ENCODE measurements at regions not wholly inside any gene's neighbourhood (a gene's known extent, or its start where the extent isn't known, plus 50 kb on each side); places are given as distances from the start of the nearest gene placed in this dataset.

DNA sequence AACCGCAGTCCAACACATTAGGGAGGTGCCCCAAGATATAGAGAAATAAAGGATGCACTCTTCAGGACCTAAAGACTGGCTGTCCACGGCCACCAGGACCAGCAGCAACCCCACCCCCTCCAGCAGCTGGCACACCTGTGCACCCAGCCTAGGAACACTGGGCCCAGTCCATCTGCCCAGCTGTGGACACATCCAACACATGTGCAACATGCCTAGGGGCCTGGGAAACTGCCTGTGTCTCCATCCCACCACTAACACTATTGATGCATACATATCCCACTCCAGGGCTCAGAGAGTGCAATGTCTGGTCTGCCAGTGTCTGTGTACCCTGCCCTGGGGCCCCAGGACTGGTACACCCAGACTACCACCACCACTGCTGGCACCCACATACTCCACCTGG is 1781.3 kb downstream of the MAT2B start:
- no peak overlapping the region for H2AK5ac ChIP-seq (ENCODE audit: low read length, severe bottlenecking)
- H3K14ac ChIP-seq (ENCODE audit: low read length in 2 of 2), result no peak overlapping the region
- H3K27ac ChIP-seq (ENCODE audit: low read length, poor library complexity, severe bottlenecking), result no peak overlapping the region
- no peak overlapping the region for H3K4me3 ChIP-seq (ENCODE audit: insufficient read depth in 1 of 2, low read depth in 1 of 2, low read length in 2 of 2)
- H3K23ac ChIP-seq (ENCODE audit: low read length in 2 of 2), result no peak overlapping the region
- H4K8ac ChIP-seq (ENCODE audit: low read length), result no peak overlapping the region
- no peak overlapping the region for H2BK5ac ChIP-seq (ENCODE audit: low read depth, low read length, poor library complexity, severe bottlenecking)
- no peak overlapping the region for H2BK15ac ChIP-seq (ENCODE audit: low read depth, poor library complexity, severe bottlenecking)
- H3K4me1 ChIP-seq (ENCODE audit: control insufficient read depth, insufficient read depth, low read depth, low read length), result no peaks in the 10 kb centered on the region
- H2BK12ac ChIP-seq (ENCODE audit: low read length in 2 of 2), result no peak overlapping the region
- no peaks in the 10 kb centered on the region for H3K79me1 ChIP-seq (replicated peaks; ENCODE audit: low read length, poor library complexity, severe bottlenecking)
- H3K4ac ChIP-seq (ENCODE audit: low read depth in 1 of 2, low read length in 2 of 2), result no peak overlapping the region
- H2BK120ac ChIP-seq (ENCODE audit: low read depth, low read length), result no peak overlapping the region
- no peaks in the 10 kb centered on the region for H3K36me3 ChIP-seq (ENCODE audit: control insufficient read depth in 1 of 2, insufficient read depth in 2 of 2, low read depth in 1 of 2, low read length in 2 of 2)
- WGBS, result 86% methylated on average over 2 of the region's 2 CpGs
- no peak for DNase-seq
- no peaks in the 10 kb centered on the region for H3K27me3 ChIP-seq (ENCODE audit: control insufficient read depth in 1 of 2, insufficient read depth in 1 of 2, low read length in 2 of 2)
- no peak overlapping the region for H2AFZ ChIP-seq (ENCODE audit: low read depth, low read length)
- H4K91ac ChIP-seq (ENCODE audit: low read length), result no peak overlapping the region
- H3K9ac ChIP-seq (ENCODE audit: low read length), result no peak overlapping the region
- H3K9me3 ChIP-seq (ENCODE audit: control insufficient read depth, low read length), result no peaks in the 10 kb centered on the region
- no peak overlapping the region for H3K4me2 ChIP-seq (ENCODE audit: low read length, poor library complexity, severe bottlenecking)
- no peak overlapping the region for H3K18ac ChIP-seq (ENCODE audit: low read depth in 1 of 2, low read length in 2 of 2)

DNA sequence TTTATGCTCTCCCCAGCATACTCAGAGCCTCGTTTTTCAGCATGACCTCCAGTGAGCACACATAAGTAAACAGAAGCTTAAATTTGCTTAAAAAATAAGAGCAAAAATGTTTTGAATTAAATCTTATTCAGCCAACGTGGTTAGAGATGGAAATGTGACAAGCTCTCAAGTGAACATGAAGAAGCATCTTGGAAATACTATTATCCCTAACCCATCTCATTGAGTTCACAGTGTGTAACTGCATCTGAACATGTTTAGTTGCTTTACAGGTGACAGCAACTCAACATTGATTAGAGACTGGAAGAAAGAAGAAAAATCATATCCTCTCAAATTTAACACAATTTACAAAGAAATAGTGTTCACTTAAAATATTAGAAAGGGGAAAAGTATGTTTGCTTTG is 1785.1 kb downstream of the MAT2B start:
- H2AFZ ChIP-seq (ENCODE audit: low read depth, low read length), result no peak overlapping the region
- no peak overlapping the region for H3K14ac ChIP-seq (ENCODE audit: low read length in 2 of 2)
- no peak overlapping the region for H3K9ac ChIP-seq (ENCODE audit: low read length)
- no peaks in the 10 kb centered on the region for H3K36me3 ChIP-seq (ENCODE audit: control insufficient read depth in 1 of 2, insufficient read depth in 2 of 2, low read depth in 1 of 2, low read length in 2 of 2)
- H3K4ac ChIP-seq (ENCODE audit: low read depth in 1 of 2, low read length in 2 of 2), result no peak overlapping the region
- no peak for DNase-seq
- no peak overlapping the region for H3K23ac ChIP-seq (ENCODE audit: low read length in 2 of 2)
- no peak overlapping the region for H2BK5ac ChIP-seq (ENCODE audit: low read depth, low read length, poor library complexity, severe bottlenecking)
- H3K4me1 ChIP-seq (ENCODE audit: control insufficient read depth, insufficient read depth, low read depth, low read length), result no peaks in the 10 kb centered on the region
- no peak overlapping the region for H2AK5ac ChIP-seq (ENCODE audit: low read length, severe bottlenecking)
- H2BK12ac ChIP-seq (ENCODE audit: low read length in 2 of 2), result no peak overlapping the region
- H4K91ac ChIP-seq (ENCODE audit: low read length), result no peak overlapping the region
- no peaks in the 10 kb centered on the region for H3K9me3 ChIP-seq (ENCODE audit: control insufficient read depth, low read length)
- 100% methylated on average over 1 of the region's 2 CpGs for WGBS
- H3K4me3 ChIP-seq (ENCODE audit: insufficient read depth in 1 of 2, low read depth in 1 of 2, low read length in 2 of 2), result no peak overlapping the region
- H4K8ac ChIP-seq (ENCODE audit: low read length), result no peak overlapping the region
- H3K27me3 ChIP-seq (ENCODE audit: control insufficient read depth in 1 of 2, insufficient read depth in 1 of 2, low read length in 2 of 2), result no peaks in the 10 kb centered on the region
- H3K27ac ChIP-seq (ENCODE audit: low read length, poor library complexity, severe bottlenecking), result no peak overlapping the region
- H3K18ac ChIP-seq (ENCODE audit: low read depth in 1 of 2, low read length in 2 of 2), result no peak overlapping the region
- no peak overlapping the region for H3K4me2 ChIP-seq (ENCODE audit: low read length, poor library complexity, severe bottlenecking)
- no peak overlapping the region for H2BK15ac ChIP-seq (ENCODE audit: low read depth, poor library complexity, severe bottlenecking)
- H2BK120ac ChIP-seq (ENCODE audit: low read depth, low read length), result no peak overlapping the region
- H3K79me1 ChIP-seq (replicated peaks; ENCODE audit: low read length, poor library complexity, severe bottlenecking), result no peaks in the 10 kb centered on the region

GRCh38 chr5:165296401-165297130 is 1791.1 kb downstream of the MAT2B start:
- Histone ChIP-seq H3K4me2 (ENCODE audit: low read length, poor library complexity, severe bottlenecking) (no peak overlapping the region), H3K4me1 (ENCODE audit: control insufficient read depth, insufficient read depth, low read depth, low read length) (no peaks in the 10 kb centered on the region), H2BK12ac (ENCODE audit: low read length in 2 of 2) (no peak overlapping the region), H4K8ac (ENCODE audit: low read length) (no peak overlapping the region), H3K36me3 (ENCODE audit: control insufficient read depth in 1 of 2, insufficient read depth in 2 of 2, low read depth in 1 of 2, low read length in 2 of 2) (no peaks in the 10 kb centered on the region), H3K18ac (ENCODE audit: low read depth in 1 of 2, low read length in 2 of 2) (no peak overlapping the region), H3K27ac (ENCODE audit: low read length, poor library complexity, severe bottlenecking) (no peak overlapping the region), H3K9ac (ENCODE audit: low read length) (no peak overlapping the region), H2AK5ac (ENCODE audit: low read length, severe bottlenecking) (no peak overlapping the region), H3K9me3 (ENCODE audit: control insufficient read depth, low read length) (no peaks in the 10 kb centered on the region), H3K14ac (ENCODE audit: low read length in 2 of 2) (no peak overlapping the region), H3K4me3 (ENCODE audit: insufficient read depth in 1 of 2, low read depth in 1 of 2, low read length in 2 of 2) (no peak overlapping the region), H3K27me3 (ENCODE audit: control insufficient read depth in 1 of 2, insufficient read depth in 1 of 2, low read length in 2 of 2) (no peaks in the 10 kb centered on the region), H2AFZ (ENCODE audit: low read depth, low read length) (no peak overlapping the region), H2BK15ac (ENCODE audit: low read depth, poor library complexity, severe bottlenecking) (no peak overlapping the region), H4K91ac (ENCODE audit: low read length) (no peak overlapping the region), H3K23ac (ENCODE audit: low read length in 2 of 2) (no peak overlapping the region), H2BK5ac (ENCODE audit: low read depth, low read length, poor library complexity, severe bottlenecking) (no peak overlapping the region), H3K4ac (ENCODE audit: low read depth in 1 of 2, low read length in 2 of 2) (no peak overlapping the region), H3K79me1 (replicated peaks; ENCODE audit: low read length, poor library complexity, severe bottlenecking) (no peaks in the 10 kb centered on the region), H2BK120ac (ENCODE audit: low read depth, low read length) (no peak overlapping the region)
- 98% methylated on average over 6 of the region's 6 CpGs for WGBS
- no peak for DNase-seq

GRCh38 chr5:165304193-165304827 is 1798.9 kb downstream of the MAT2B start:
- H2AFZ ChIP-seq (ENCODE audit: low read depth, low read length), result no peak overlapping the region
- H3K4ac ChIP-seq (ENCODE audit: low read depth in 1 of 2, low read length in 2 of 2), result no peak overlapping the region
- no peak overlapping the region for H3K9ac ChIP-seq (ENCODE audit: low read length)
- no peak overlapping the region for H3K4me2 ChIP-seq (ENCODE audit: low read length, poor library complexity, severe bottlenecking)
- H3K14ac ChIP-seq (ENCODE audit: low read length in 2 of 2), result no peak overlapping the region
- no peaks in the 10 kb centered on the region for H3K27me3 ChIP-seq (ENCODE audit: control insufficient read depth in 1 of 2, insufficient read depth in 1 of 2, low read length in 2 of 2)
- no peaks in the 10 kb centered on the region for H3K4me1 ChIP-seq (ENCODE audit: control insufficient read depth, insufficient read depth, low read depth, low read length)
- H3K79me1 ChIP-seq (replicated peaks; ENCODE audit: low read length, poor library complexity, severe bottlenecking), result no peaks in the 10 kb centered on the region
- no peak overlapping the region for H2BK5ac ChIP-seq (ENCODE audit: low read depth, low read length, poor library complexity, severe bottlenecking)
- H4K91ac ChIP-seq (ENCODE audit: low read length), result no peak overlapping the region
- no peak overlapping the region for H3K23ac ChIP-seq (ENCODE audit: low read length in 2 of 2)
- no peaks in the 10 kb centered on the region for H3K36me3 ChIP-seq (ENCODE audit: control insufficient read depth in 1 of 2, insufficient read depth in 2 of 2, low read depth in 1 of 2, low read length in 2 of 2)
- H2BK15ac ChIP-seq (ENCODE audit: low read depth, poor library complexity, severe bottlenecking), result no peak overlapping the region
- DNase-seq, result no peak
- H3K27ac ChIP-seq (ENCODE audit: low read length, poor library complexity, severe bottlenecking), result no peak overlapping the region
- H3K4me3 ChIP-seq (ENCODE audit: insufficient read depth in 1 of 2, low read depth in 1 of 2, low read length in 2 of 2), result no peak overlapping the region
- H4K8ac ChIP-seq (ENCODE audit: low read length), result no peak overlapping the region
- WGBS, result 93% methylated on average over 4 of the region's 6 CpGs
- no peak overlapping the region for H2BK120ac ChIP-seq (ENCODE audit: low read depth, low read length)
- no peak overlapping the region for H2AK5ac ChIP-seq (ENCODE audit: low read length, severe bottlenecking)
- peak overlapping the region in 1 of 2 experiments; percentile 18 for H3K18ac ChIP-seq (ENCODE audit: low read depth in 1 of 2, low read length in 2 of 2)
- H3K9me3 ChIP-seq (ENCODE audit: control insufficient read depth, low read length), result no peaks in the 10 kb centered on the region
- H2BK12ac ChIP-seq (ENCODE audit: low read length in 2 of 2), result no peak overlapping the region
